HG03097 (cell line): ENCODE measurements at regions not wholly inside any gene's neighbourhood (a gene's known extent, or its start where the extent isn't known, plus 50 kb on each side); places are given as distances from the start of the nearest gene placed in this dataset.
"Not testable (repeated sequence)": the region's sequence is repeated elsewhere in the genome, so short reads cannot be mapped to it uniquely, and the experiment has no call there.

Source experiments
- ATAC-seq: cut with Tn5 transposase; IDR thresholded peaks from one replicate; pipeline ENCODE4 v1.9.1; 2021; ENCODE audit not compliant: unreplicated experiment, low FRiP score

DNA sequence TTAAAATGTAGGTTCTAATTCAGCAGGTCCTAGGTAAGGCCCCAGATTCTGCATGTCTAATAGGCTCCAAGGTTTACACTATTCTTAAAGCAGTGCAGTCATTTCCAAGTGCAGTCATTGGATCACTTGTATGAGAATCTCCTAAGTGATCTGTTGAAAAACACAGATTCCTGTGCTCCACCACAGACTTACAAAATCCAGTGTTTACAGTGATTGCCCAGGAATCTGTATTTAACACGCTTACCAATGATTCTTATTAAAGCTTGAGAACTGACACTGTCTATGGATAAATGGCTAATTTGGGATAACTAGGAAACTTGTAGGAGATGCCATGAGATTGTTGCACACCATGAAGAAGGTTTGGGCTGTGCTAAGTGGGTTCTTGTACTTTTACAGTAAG is 104.6 kb upstream of the PLEKHG1 start:
- no peak for ATAC-seq

GRCh38 chr6:150496629-150497028 is 103.1 kb upstream of the PLEKHG1 start:
- ATAC-seq = no peak

DNA sequence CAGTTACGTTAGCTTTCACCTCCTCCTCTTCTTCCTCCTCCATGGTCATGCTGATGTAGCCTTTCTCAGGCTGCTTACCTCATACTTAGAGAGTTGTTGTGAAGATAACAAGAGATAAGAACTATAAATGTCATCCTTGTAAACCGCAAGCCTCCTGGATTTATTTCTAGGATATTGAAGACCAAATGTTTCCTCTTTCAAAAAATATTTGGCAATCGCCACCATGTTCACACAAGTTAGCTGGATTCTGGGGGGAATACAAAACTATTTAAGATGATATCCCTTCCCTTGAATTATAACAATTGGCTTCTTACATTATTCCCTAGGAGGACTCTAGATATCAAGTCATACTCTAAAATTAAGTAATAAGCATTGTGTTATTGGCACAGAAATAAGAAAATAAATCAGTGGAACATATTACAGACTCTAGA is 99.8 kb upstream of the PLEKHG1 start:
- no peak for ATAC-seq

GRCh38 chr6:150500568-150500967 is 99.1 kb upstream of the PLEKHG1 start:
- ATAC-seq = not testable (repeated sequence)

GRCh38 chr6:150503041-150503440 is 96.6 kb upstream of the PLEKHG1 start:
- ATAC-seq = no peak

GRCh38 chr6:150503586-150504339 is 95.9 kb upstream of the PLEKHG1 start:
- no peak for ATAC-seq

- ATAC-seq = not testable (repeated sequence)
Measured at GRCh38 chr6:150507361-150507760, 92.3 kb upstream of the PLEKHG1 start.

DNA sequence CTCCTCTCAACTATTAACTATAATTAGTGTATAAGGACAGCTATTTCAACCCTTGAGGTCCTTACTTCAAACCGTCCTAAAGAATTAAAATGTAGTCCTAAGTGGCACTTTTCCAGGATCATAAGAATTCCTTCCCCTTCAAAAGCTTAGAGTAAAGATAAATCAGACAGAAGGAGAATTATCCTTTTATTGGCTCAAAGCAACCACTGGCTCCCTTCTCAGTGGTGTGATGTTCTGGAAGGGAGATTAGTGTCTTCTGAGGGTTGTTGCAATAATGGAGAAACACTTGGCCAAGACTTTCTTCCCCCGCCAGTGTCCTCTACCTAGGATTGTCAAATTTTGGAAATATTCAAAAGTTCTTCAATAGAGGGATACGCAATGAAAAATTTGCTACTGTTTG is 89.1 kb upstream of the PLEKHG1 start:
- no peak for ATAC-seq

DNA sequence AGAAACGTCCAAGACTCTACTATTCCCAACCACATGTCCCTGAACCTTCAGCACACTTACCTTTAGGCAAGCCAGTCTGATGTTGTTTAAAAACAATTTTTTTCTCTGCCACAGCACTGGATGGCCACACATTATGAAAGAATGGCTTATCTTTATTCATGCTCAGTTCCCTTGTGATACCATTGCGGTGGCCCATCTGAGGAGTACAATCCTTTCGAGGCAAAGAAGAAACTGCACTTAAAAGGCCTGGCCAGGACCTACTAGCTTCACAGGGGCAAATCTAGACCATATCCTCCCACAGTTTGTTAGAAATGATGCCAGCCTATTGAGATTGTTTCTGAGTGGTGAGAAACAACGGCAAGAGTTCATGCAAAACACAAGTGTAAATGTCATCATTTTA is 88.4 kb upstream of the PLEKHG1 start:
- no peak for ATAC-seq

DNA sequence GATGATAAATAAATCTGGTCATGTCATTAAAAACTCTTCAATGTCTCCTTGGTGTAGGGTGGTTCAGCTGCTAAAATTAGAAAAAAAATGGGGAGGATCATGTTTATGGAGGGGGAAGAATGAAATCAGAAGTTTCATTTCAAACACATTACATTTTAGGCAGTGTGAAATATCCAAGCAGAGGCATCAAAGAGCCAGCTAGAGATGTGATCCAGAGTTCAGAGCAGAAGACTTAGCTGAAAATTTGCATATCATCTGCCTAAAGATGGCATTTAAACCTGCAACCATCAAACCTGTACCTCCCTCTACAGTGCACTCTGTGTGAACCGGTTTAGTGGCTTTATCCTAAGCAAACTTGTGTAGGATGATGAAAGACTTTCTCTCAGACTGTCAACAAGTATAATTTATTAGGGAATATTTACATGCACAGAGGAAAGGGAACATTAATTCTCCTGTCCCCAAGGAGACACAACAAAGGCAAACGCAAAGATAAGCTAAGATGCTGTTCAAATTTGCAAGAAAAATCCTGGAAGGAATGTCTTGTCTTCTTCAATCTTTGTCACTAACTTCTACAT is 84.8 kb upstream of the PLEKHG1 start:
- ATAC-seq = no peak

DNA sequence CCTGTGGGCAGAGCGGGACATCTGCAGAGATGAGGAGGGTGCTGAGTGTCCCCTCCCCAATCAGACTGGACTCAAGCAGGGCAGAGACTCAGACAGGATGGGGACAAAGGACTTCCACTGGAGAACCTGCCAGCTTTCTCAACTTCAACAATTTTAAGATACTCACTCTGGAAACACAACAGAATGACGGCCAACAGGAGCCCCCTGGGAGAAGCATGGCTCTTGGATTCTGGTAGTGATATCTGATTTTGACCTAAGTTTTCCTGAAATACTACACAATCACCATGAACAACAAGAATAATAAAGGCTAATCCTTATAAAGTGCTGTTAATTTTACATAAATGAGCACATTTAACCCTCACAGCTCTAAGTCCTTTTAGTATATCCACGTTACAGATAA is 83.5 kb upstream of the PLEKHG1 start:
- no peak for ATAC-seq

- no peak for ATAC-seq
Measured at GRCh38 chr6:150517175-150517574, 82.5 kb upstream of the PLEKHG1 start.

- ATAC-seq = no peak
Measured at GRCh38 chr6:150521482-150521881, 78.2 kb upstream of the PLEKHG1 start.

DNA sequence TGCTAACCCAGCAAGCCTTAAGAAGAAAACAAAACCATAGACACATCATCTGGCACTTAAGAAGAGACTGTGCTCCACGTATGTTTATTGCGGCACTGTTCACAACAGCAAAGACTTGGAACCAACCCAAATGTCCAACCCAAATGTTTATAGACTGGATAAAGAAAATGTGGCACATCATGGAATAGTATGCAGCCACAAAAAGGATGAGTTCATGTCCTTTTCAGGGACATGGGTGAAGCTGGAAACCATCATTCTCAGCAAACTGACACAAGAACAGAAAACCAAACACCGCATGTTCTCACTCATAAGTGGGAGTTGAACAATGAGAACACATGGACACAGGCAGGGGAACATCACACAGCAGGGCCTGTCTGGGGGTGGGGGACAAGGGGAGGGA is 76.5 kb upstream of the PLEKHG1 start:
- ATAC-seq = not testable (repeated sequence)

- ATAC-seq = no peak
Measured at GRCh38 chr6:150525300-150525699, 74.4 kb upstream of the PLEKHG1 start.

GRCh38 chr6:150527100-150527499 is 72.6 kb upstream of the PLEKHG1 start:
- ATAC-seq = no peak

- ATAC-seq = no peak
Measured at GRCh38 chr6:150528648-150529285, 70.9 kb upstream of the PLEKHG1 start.

DNA sequence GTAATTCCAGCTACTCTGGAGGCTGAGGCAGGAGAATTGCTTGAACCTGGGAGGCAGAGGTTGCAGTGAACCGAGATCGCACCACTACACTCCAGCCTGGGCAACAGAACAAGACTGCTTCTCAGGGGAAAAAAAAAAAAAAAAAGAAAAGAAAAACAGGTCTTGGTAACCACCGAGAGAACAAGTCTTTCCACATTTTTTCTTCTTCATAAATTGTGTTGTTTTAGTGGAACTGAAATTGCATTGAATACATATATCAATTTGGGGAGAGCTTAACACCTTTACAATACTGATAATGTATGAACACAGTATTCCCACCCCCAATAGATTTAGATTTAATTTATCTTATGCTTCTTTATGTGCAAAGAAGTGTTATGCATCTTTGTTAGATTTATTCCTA is 70.0 kb upstream of the PLEKHG1 start:
- ATAC-seq = no peak

GRCh38 chr6:150531957-150532356 is 67.7 kb upstream of the PLEKHG1 start:
- ATAC-seq = no peak

GRCh38 chr6:150534553-150534952 is 65.1 kb upstream of the PLEKHG1 start:
- ATAC-seq = no peak

- ATAC-seq = no peak
Measured at GRCh38 chr6:150535151-150535804, 64.4 kb upstream of the PLEKHG1 start.
